Suppressor macrophage treated with lipopolysaccharide for 4 hours (primary cell): ENCODE measurements at regions not wholly inside any gene's neighbourhood (a gene's known extent, or its start where the extent isn't known, plus 50 kb on each side); places are given as distances from the start of the nearest gene placed in this dataset.
A peak's percentile ranks its signal among the peaks of the same experiment; 100 is the strongest.
"Not testable (repeated sequence)": the region's sequence is repeated elsewhere in the genome, so short reads cannot be mapped to it uniquely, and the experiment has no call there.

ENCODE experiments used
- DNase-seq: peaks from one replicate; pipeline ENCODE4 v3.0.0-alpha.2; 2020

DNA sequence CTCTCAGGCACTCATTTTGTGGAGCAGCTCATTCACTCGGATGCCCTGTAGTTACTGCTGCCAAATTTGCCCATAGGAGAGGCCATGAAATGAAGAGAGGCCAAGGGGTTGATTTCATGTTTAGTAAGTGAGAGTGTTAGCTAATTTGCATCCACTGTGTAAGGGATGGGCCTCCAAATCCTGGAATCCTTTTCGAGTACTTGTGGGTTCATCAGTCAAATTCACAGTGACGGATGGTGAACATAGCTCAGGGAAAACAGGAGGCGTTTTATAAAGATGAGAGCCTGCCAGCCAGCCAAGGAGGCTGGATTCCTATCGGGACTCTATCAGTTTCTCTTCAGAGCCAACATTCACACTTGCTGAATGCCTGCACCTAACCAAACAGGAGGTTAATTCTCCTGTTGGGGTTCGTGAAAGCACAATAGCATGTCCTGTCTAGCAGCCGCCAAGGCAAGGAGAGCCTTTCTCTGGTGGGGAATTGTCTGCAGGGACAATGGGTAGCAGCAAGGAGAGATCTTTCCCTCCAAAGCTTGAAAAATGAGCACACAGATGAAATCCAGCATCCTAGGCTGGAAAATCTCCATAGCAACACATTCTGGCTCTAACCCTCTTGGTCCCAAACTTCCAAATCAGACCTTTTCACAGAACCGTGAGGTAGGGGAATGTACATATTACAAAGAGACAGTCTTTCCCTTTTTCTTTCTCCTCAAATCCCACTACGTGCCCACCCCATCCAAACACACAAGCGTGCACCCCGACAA lies 231.4 kb upstream of the ECI2 start:
- no peak for DNase-seq

DNA sequence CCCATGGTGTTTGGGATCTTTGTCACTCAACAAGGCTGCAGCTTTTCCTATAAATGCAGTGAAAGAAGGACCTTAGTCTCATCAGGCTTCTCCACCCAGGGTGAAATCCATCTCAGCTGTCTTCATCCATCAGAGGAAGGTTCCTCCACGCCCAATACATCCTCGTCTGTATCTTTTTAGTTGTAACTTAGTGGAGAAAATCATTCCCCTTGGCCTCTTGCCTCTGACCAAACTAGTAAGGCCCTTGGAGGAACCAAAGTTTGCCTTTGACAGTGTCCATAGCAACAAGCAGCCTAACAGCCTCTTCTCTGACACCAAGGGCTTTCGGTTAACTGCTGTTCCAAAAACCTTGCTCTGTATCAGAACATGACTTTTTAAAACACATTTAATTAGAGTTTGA lies 230.3 kb upstream of the ECI2 start:
- no peak for DNase-seq

DNA sequence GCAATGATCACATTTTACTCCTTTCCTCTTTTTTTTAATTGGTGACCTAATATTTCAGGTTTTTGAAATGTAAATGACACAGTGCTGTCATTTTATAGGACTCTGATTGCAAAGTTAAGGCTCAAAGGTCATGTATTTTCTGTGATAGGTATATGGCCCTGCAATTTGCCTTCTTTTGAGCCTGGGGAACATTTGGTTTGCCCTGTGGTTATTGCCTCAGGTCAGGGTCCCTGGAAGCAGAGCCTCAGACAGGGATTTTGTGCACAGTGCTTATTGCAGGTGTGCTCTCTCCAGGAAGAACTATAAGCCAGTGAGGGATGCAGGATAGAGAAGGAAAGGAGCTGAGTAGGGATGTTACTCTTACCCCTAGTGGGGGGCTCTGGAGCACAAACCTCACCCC lies 229.3 kb upstream of the ECI2 start:
- DNase-seq, result no peak

GRCh38 chr6:4364172-4364571 lies 228.8 kb upstream of the ECI2 start:
- no peak for DNase-seq

- peak; percentile 58 for DNase-seq
Measured at GRCh38 chr6:4363656-4364055, 228.3 kb upstream of the ECI2 start.

GRCh38 chr6:4362326-4362725 lies 227.0 kb upstream of the ECI2 start:
- peak; percentile 94 for DNase-seq

DNA sequence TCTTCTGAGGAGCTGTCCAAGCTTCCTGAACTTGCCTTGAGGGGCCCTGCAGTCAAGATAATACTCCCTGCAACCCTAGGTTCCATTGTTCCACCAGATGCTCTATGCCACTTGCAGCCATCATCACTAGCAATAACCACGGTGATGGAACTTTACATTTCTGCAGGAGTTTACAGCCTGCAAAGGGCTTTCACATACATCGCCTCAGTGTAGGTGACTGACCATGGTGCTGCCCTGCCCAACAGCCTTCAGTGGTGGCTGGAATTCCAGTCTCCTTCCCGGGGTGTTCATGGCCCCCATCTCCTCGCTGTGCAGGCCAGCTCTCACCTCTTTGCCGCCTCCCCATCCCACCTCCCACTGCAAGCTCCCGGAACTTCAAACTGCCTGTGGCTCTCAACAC lies 225.5 kb upstream of the ECI2 start:
- DNase-seq, result no peak

DNA sequence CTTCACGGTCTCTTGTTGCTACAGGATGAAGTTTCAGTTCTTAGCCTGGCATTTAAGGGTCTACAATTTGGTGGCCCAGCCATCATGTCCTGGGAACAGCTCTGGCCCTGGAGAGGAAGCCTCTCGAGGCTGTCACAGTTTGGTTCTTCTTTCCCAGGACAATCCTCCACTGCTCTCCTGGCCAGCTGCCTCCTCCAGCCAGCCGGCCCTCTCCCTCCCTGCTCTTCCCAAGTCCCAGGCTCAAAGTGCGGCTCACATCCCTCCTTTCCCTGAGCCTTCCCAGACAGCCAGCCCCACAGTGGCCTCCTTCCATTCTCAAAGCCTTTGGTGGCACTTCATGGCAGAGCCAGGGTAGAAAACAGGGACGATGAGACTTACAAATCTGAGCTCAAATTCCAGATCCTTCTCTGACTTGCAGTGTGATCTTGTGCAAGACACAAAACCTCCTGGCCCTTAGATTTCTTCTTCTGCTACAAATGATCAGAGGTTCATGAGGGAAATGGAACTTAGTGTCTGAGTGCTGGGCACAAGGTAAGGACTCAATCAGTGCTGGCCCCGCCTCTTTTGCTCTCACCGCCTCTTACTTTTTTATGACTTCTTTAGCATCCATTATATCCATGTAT lies 223.8 kb upstream of the ECI2 start:
- peak; percentile 33 for DNase-seq

DNA sequence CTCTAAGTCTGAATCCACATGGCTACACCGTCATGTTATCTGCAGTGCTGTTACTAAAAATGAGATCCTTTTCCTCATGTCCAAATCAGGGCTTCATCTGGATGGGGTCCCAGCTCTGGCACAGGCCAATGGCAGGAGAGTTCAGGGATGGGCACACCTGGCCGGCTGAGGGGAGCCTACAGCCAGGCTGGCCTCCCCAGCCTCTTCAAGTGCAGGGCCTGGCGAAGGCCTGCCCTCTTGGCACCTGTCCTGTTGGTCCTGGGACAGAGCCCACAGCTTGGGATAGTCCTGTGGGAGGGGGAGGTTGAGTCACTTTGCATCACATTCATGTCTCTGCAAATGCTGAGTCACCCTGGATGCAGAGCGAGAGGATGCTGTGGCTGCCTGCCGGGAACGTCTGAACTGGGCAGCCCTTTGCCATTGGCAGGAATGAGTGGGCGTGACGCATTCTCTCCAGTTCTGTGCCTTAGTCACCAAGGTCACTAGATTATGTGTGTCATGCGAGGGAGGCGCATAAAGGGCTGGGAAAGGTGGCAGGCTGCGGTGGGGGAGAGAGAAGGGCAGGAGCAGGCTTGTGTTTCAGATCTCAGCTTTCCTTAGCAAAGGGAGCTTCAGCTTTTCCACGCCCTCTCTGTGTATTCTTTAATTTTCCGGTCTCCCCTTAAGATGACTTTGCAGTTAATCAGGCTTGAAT lies 223.2 kb upstream of the ECI2 start:
- peak; percentile 94 for DNase-seq

DNA sequence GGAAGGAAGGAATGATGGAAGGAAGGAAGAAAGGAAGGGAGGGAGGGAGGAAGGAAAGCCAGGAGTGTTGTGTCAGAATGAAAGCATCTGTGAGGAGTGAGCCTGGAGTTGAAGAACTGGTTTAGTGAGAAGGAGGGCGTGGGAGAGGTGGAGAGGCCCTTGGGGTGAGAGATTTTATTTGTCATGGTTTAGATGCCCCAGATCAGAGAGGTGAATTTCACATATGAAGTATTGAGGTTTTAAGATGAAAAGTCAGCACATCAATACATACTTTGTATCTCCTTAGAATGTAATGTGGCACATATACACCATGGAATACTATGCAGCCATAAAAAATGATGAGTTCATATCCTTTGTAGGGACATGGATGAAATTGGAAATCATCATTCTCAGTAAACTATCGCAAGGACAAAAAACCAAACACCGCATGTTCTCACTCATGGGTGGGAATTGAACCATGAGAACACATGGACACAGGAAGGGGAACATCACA lies 222.3 kb upstream of the ECI2 start:
- DNase-seq, result not testable (repeated sequence)

DNA sequence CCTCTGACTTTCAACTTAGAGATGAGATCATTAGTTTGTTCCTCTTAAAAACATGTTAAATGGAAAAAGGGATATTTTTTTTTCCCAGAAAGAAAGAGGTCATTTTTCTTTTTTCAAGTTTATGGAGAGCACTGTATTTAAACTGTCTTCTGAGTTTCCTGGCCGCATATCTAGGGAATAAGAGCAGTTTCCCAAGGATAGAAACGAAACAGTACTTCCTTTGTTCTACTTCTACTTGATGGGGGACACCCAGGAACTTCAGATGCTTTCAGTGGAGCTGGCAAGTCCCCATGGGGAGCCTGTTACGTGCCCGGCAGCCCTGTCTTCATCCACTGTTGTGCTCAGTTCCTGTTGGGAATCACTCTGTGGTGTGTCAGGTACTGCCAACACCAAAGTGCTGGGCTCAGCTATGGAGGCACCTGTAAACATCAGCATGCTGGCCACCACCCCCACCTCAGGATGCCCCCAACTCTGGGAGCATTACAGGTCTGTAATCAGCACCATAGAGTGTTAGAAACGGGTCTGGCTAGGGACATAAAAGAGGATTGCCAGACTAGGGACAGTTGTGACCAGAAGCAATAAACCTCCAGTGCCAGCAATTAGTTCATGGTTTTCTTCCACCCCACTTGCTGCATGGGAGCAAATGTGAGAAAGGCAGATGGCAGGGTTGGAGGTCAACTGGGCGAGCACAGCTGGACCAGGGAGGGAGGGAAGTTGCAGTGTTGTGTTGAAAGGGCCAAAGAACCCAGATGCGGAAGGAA lies 221.7 kb upstream of the ECI2 start:
- DNase-seq, result no peak

DNA sequence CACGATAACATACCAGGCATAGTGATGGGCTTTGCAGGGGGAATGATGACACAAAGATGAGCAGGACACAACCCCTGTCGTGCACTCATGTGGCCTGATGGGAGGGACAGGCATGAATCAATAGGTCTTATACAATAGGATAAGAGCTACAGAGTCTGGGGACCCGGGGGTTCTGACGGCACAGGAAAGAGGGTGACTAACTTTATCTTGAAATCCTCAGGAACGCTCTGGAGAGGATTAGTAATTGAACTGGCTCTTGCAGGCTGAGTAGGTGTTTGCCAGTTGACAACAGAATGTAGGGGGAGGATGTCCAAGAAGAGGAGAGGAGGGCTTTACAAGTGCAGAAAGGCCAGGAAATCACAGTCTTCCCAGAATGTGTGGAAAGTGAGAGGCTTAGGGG lies 219.9 kb upstream of the ECI2 start:
- no peak for DNase-seq

- no peak for DNase-seq
Measured at GRCh38 chr6:4354181-4354580, 218.8 kb upstream of the ECI2 start.

DNA sequence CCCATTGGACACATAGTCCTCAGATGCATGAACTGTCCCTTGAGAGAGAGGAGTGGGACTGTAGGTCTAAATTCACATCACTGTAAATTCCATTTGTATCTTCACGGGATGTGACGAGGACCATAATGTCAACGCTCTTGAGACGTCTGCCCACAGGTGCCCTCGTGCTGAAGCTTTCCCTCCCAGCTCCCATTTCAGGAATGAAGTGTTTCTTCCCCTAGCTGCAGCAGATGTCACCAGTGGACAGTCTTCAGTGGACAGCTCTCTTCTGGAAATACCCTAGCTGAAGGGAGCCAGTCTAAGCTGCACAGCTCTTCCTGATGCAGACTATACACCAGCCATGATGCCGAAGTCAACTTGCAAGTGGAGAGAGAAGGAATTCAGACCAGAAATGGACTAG lies 217.4 kb upstream of the ECI2 start:
- no peak for DNase-seq

GRCh38 chr6:4352322-4352669 lies 216.9 kb upstream of the ECI2 start:
- no peak for DNase-seq

DNA sequence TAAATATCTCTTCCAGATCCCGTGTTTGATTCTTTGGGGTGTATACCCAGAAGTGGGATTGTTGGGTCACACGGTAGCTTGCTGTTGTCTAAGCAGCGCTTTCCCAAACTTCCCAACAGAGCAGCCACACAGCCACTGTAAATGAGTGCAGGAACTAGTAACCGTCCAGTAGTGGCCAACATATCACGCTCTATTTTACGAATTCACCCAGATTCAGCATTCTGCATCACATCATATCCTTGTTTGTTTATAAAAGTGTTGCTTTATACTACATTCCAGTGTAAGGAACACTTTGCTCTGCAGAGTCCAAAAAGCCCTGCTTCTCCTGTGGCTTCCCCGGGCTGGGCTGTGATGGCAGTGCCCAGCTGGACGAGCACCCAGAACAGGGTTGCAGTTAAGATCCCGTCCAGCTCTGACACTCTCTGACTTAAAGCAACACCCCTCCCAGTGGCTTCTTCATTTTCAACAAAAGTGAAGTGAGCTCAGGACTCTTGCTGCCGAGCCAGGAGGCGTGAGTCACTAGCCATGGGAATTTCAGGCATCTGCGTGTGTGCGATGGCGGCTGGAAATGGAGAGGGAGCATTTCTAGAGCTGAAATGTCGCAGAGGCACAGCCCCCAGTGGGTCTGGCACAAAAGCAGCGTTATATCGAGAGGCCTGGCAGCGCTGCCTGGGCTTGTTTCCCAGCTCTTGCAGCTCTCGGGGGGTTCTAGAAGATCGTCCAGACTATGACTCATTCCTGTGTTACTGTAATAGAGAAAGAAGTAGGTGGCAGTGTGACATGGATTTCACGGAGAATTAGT lies 216.3 kb upstream of the ECI2 start:
- peak; percentile 50 for DNase-seq

- no peak for DNase-seq
Measured at GRCh38 chr6:4350567-4351519, 215.5 kb upstream of the ECI2 start.

DNA sequence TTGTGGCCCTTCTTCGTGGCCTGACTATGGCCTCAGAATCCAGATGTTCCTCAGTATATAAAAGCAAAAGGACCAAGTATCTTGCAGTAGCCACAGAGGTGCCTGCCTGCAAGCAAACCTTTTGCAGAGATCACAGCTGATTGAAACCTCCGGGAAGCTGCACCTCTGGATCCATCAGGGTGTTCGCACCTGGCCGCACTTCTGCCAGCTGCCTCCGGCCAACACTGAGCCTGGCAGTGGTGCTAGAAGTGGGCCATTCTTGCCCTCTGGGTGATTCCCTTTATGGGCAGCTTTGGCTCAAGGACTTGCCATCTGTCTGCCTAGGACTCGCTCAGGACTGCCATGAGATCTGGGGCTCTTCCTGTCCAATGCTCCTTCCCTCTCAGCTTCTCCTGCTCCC lies 214.6 kb upstream of the ECI2 start:
- DNase-seq, result no peak

- no peak for DNase-seq
Measured at GRCh38 chr6:4349323-4349722, 213.9 kb upstream of the ECI2 start.

DNA sequence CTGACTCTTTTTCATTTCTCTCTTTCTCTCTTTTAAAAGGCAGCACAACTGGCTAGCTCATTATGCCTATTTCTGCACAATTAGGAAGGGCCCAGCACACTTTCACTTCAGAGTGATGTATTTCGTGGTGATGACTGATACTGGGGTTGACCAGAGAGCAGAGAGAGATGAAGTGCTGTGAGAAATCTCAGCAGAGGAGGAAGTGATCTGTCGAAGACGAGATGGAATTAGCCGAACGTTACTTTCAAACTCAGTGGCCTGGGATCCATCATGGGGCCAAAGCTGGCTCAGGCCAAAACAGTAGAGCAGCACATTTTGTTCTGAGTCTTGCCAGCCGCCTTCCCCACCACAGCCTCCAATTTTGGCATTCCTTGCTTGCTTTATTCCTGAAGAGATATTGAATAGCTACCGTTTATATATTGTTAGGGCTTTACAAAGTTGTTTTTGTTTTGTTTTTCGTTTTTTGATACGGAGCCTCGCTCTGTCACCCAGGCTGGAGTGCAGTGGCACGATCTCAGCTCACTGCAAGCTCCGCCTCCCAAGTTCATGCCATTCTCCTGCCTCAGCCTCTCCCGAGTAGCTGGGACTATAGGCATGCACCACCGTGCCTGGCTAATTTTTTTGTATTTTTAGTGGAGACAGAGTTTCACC lies 213.2 kb upstream of the ECI2 start:
- peak; percentile 78 for DNase-seq

DNA sequence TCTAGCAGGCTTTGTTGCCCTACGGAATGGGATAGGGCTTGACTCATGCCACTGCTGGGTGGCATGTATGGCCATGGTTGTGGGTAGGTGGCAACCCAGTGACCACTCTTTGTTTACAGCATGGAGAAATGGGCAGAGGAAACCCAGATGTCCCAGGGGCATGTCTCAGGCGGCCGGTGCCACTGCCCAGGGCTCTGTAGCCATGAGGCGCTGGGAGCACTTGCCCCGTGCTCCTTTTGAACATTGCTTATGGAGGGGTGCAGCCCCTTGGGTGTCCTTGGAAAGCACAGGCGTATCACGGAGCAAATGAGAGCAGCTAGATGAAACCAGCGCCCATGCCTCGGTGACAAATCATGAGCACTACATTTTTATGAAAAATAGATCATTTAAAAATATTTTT lies 212.5 kb upstream of the ECI2 start:
- no peak for DNase-seq
